Spleen (tissue), 11 donors: ENCODE measurements at regions not wholly inside any gene's neighbourhood (a gene's known extent, or its start where the extent isn't known, plus 50 kb on each side); places are given as distances from the start of the nearest gene placed in this dataset.

Source experiments
- DNase-seq: peaks from one replicate; pipeline ENCODE4 v3.0.0-alpha.2; 2020
- H3K27ac ChIP-seq, 8 donors: fragments of 200-600 bp; sonication (generic) in 7 of 8; 1 replicate in 4 of 8; 2 replicates in 4 of 8; pipeline versions ENCODE4 v1.5.0 to v1.8.0; 2016 to 2021; ENCODE audit warnings: inconsistent platforms in 4 of 8, mild to moderate bottlenecking in 4 of 8, moderate library complexity in 1 of 8
- H3K27me3 ChIP-seq, 7 donors: fragments of 200-600 bp; sonication (generic) in 6 of 7; replicated peaks in 1 of 7; 1 replicate in 4 of 7; 2 replicates in 3 of 7; pipeline versions ENCODE4 v1.5.0 to v1.8.0; 2016 to 2021; ENCODE audit warnings: inconsistent platforms in 3 of 7, mild to moderate bottlenecking in 1 of 7
- H3K36me3 ChIP-seq, 6 donors: fragments of 200-600 bp; sonication (generic) in 5 of 6; 1 replicate in 4 of 6; 2 replicates in 2 of 6; pipeline versions ENCODE4 v1.5.0 to v1.8.0; 2016 to 2021; ENCODE audit warnings: inconsistent platforms in 2 of 6
- H3K4me1 ChIP-seq, 6 donors: fragments of 200-600 bp; sonication (generic) in 5 of 6; 1 replicate in 3 of 6; 2 replicates in 3 of 6; pipeline versions ENCODE4 v1.5.0 to v1.8.0; 2016 to 2021; ENCODE audit warnings: inconsistent platforms in 3 of 6
- H3K4me3 ChIP-seq, 8 donors: fragments of 200-600 bp; sonication (generic) in 7 of 8; 1 replicate in 4 of 8; 2 replicates in 4 of 8; pipeline versions ENCODE4 v1.5.0 to v1.8.0; 2016 to 2021; ENCODE audit warnings: inconsistent platforms in 4 of 8, mild to moderate bottlenecking in 4 of 8, moderate library complexity in 2 of 8
- H3K9me3 ChIP-seq, 8 donors: fragments of 200-600 bp; sonication (generic) in 7 of 8; 1 replicate in 4 of 8; 2 replicates in 4 of 8; pipeline versions ENCODE4 v1.5.0 to v1.8.0; 2016 to 2021; ENCODE audit warnings: inconsistent platforms in 4 of 8
- POLR2A ChIP-seq, 3 donors: fragments of 450-650 bp; IDR thresholded peaks; one replicate each; pipeline ENCODE4 v1.5.1; 2017; ENCODE audit warnings: antibody characterized with exemption in 3 of 3, mild to moderate bottlenecking in 1 of 3
- POLR2AphosphoS5 ChIP-seq, 3 donors: sonication (generic); formaldehyde crosslinking; IDR thresholded peaks; one replicate each; pipeline ENCODE4 v1.5.1; 2017; ENCODE audit warnings: antibody characterized with exemption in 3 of 3
- WGBS, 5 donors: extraction: QIAGEN DNeasy Blood & Tissue Kit in 3 of 5; methylation state at CpG; one replicate each; pipeline versions ENCODE4 v1.1.5 to v1.1.7; 2013 to 2018; 5-methylcytosine and 5-hydroxymethylcytosine counted together
- intact Hi-C: fragments of 100-400 bp; cut with DNase I; formaldehyde crosslinking; loops from one replicate; pipeline ENCODE4 v1.15.0; 2023; ENCODE audit warnings: low total_unique reads
- TF ChIP-seq, protein P1 (sequence below), 11 experiments: fragments of 200-600 bp in 7 of 11; fragments of 450-650 bp in 4 of 11; sonication (generic) in 4 of 11; IDR thresholded peaks in 8 of 11; conservative IDR thresholded peaks in 3 of 11; 1 replicate in 7 of 11; 2 replicates in 4 of 11; pipeline versions ENCODE4 v1.4.0 to v1.8.0; 2016 to 2021; ENCODE audit warnings: antibody characterized with exemption in 11 of 11, inconsistent platforms in 4 of 11, mild to moderate bottlenecking in 1 of 11
- donor health status: healthy with polysubstance abuse.
- donor health status: DM: no; HTN: no; CAD: no; lungs with moderate emphysema.
- donor health status: DM: no; HTN: no; CAD: no.
- donor health status: Bipolar disorder and iron deficiency.
- donor health status: healthy.
- donor health status: DM: no; HTN: no; CAD: no.
- donor health status: DM: yes; HTN: yes; CAD: no.

DNA sequence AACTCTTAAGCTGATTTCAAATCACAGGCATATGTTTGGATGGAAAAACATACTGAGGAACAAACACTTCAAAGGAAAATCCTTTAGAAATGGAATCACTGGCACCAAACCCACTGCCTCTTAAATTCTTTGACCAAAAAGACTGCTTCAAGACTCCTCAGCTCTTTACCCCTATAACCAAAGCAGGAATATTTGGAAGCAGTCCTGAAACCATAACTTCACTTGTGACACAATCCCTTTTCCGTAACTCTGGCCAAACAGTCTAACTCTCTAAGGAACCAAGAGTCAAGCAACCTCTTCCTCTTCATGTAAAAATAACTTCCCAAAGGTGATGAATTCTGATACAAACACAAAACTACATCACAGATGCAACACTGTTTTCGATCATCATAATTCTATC, 104.3 kb downstream of the MTERF1 start:
- Histone ChIP-seq H3K27ac (no peak overlapping the region), H3K9me3 (no peaks in the 10 kb centered on the region), H3K36me3 (no peaks in the 10 kb centered on the region), H3K4me1 (no peaks in the 10 kb centered on the region), H3K4me3 (no peak overlapping the region), H3K27me3 (no peaks in the 10 kb centered on the region)
- TF ChIP-seq, protein P1, sequence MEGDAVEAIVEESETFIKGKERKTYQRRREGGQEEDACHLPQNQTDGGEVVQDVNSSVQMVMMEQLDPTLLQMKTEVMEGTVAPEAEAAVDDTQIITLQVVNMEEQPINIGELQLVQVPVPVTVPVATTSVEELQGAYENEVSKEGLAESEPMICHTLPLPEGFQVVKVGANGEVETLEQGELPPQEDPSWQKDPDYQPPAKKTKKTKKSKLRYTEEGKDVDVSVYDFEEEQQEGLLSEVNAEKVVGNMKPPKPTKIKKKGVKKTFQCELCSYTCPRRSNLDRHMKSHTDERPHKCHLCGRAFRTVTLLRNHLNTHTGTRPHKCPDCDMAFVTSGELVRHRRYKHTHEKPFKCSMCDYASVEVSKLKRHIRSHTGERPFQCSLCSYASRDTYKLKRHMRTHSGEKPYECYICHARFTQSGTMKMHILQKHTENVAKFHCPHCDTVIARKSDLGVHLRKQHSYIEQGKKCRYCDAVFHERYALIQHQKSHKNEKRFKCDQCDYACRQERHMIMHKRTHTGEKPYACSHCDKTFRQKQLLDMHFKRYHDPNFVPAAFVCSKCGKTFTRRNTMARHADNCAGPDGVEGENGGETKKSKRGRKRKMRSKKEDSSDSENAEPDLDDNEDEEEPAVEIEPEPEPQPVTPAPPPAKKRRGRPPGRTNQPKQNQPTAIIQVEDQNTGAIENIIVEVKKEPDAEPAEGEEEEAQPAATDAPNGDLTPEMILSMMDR (IDR thresholded peaks at IDR 0.05 in 8 of 11, conservative IDR thresholded peaks at IDR 0.05 in 3 of 11), result no peak
- no peak for TF ChIP-seq POLR2AphosphoS5 (IDR thresholded peaks at IDR 0.05)
- TF ChIP-seq POLR2A (IDR thresholded peaks at IDR 0.05), result no peak
- no peak for DNase-seq
- WGBS, 5 donors, result 78 to 91% (median 81%) methylated on average over 2 of the region's 2 CpGs
- intact Hi-C loops, result no loop called here

DNA sequence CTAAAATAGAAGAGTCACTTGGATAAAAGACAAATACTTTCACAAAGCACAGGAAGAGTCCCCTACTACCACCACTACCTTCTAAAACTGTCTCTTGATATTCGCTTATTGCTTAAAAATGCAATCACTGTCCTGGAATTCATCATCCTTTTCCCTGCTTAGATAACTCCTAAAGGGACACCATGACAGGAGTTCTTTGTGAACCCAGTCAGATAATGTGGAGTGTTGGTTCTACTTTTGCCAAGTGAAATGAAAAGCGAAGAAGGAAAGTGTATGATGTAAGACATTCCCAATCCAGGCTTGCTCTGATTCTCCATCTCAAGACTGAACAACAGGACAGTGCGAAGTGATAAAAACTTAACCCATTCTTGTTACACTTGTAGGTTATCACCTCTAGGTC, 103.0 kb downstream of the MTERF1 start:
- intact Hi-C loops, result no loop called here
- H3K27ac ChIP-seq, result no peak overlapping the region
- no peaks in the 10 kb centered on the region for H3K27me3 ChIP-seq
- no peaks in the 10 kb centered on the region for H3K4me1 ChIP-seq
- no peaks in the 10 kb centered on the region for H3K36me3 ChIP-seq
- H3K4me3 ChIP-seq, result no peak overlapping the region
- TF ChIP-seq POLR2AphosphoS5 (IDR thresholded peaks at IDR 0.05) (no peak), POLR2A (IDR thresholded peaks at IDR 0.05) (no peak)
- TF ChIP-seq, protein P1 (IDR thresholded peaks at IDR 0.05 in 8 of 11, conservative IDR thresholded peaks at IDR 0.05 in 3 of 11), result no peak
- H3K9me3 ChIP-seq, result no peaks in the 10 kb centered on the region
- DNase-seq, result no peak
- WGBS, 5 donors, result 85 to 92% (median 88%) methylated on average over 3 of the region's 3 CpGs

DNA sequence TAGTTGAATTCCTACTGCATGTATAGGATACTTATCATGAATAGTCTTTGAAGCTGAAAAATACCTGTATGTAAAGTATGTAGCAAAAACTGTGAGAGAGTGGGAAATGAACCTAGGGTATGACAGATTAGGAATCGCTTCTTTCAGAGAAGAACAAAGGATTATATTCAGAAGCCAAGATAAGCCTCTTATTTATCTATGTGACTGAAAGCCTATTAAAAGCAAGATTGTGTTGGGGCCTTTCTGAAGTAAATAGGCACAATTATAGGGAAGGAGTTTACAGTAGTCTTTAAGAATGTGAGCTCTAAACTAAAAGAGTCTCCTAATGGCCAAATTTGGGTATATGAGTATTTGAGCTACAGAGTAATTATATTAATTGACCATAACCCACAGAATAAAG, 102.1 kb downstream of the MTERF1 start:
- TF ChIP-seq, protein P1 (IDR thresholded peaks at IDR 0.05 in 8 of 11, conservative IDR thresholded peaks at IDR 0.05 in 3 of 11), result no peak
- TF ChIP-seq POLR2AphosphoS5 (IDR thresholded peaks at IDR 0.05) (no peak), POLR2A (IDR thresholded peaks at IDR 0.05) (no peak)
- no peak overlapping the region for H3K27ac ChIP-seq
- no peaks in the 10 kb centered on the region for H3K36me3 ChIP-seq
- H3K27me3 ChIP-seq, result no peaks in the 10 kb centered on the region
- no peaks in the 10 kb centered on the region for H3K4me1 ChIP-seq
- WGBS, 5 donors, result 87 to 97% (median 93%) methylated on average over 1 of the region's 1 CpG
- no peak for DNase-seq
- H3K9me3 ChIP-seq, result no peaks in the 10 kb centered on the region
- H3K4me3 ChIP-seq, result no peak overlapping the region
- intact Hi-C loops, result no loop called here

DNA sequence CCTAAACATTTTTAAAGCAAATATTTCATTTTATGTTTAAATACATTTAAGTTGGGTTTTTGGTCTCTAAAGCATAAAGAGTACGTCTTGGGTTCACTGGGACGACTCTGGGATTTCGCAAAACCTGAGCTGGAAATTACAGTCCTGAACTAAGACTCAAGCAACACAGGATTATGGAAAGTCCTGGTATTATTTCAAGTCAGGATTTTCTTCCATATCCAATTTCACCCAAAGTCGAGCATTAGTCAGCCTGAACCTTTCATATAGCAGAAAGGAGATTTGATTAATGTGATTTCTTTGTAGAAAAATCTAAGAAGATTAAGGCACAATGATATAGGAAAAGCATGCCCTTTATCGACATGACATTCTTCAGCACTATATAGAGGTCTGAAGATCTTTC, 100.0 kb downstream of the MTERF1 start:
- 84 to 91% (median 86%) methylated on average over 5 of the region's 5 CpGs for WGBS, 5 donors

DNA sequence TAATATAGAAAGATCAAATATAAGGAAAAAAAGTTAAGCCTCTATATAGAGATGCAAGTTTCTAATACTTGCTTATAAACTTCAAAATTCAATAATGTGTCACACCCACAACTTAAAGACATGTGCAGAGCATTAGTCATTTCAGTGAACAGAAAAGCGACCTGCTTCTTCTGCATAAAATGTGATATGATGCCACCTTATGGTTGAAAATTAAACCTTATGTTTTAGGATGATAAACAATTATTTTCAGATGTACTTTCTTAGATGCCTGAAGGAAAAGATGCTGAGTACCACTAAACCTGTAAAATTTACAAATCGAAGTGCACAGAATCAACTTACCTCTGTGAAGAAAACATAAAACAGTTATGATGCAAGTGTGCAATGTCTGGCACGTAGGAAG, 96.0 kb downstream of the MTERF1 start:
- WGBS, 5 donors, result 48 to 69% (median 57%) methylated on average over 3 of the region's 3 CpGs
- H3K27me3 ChIP-seq, result no peaks in the 10 kb centered on the region
- TF ChIP-seq, protein P1 (IDR thresholded peaks at IDR 0.05 in 8 of 11, conservative IDR thresholded peaks at IDR 0.05 in 3 of 11), result no peak
- no peak for TF ChIP-seq POLR2AphosphoS5 (IDR thresholded peaks at IDR 0.05)
- TF ChIP-seq POLR2A (IDR thresholded peaks at IDR 0.05), result no peak
- intact Hi-C loops, result no loop called here
- no peak overlapping the region for H3K4me3 ChIP-seq
- H3K4me1 ChIP-seq, result no peaks in the 10 kb centered on the region
- no peak for DNase-seq
- no peaks in the 10 kb centered on the region for H3K9me3 ChIP-seq
- no peak overlapping the region for H3K27ac ChIP-seq
- no peaks in the 10 kb centered on the region for H3K36me3 ChIP-seq

More for the DNA sequence above, 100.0 kb downstream of the MTERF1 start:
- Histone ChIP-seq H3K4me1 (no peaks in the 10 kb centered on the region), H3K27me3 (no peaks in the 10 kb centered on the region), H3K36me3 (no peaks in the 10 kb centered on the region), H3K9me3 (no peaks in the 10 kb centered on the region), H3K27ac (no peak overlapping the region), H3K4me3 (no peak overlapping the region)
- TF ChIP-seq POLR2AphosphoS5 (IDR thresholded peaks at IDR 0.05), result no peak
- no peak for DNase-seq
- intact Hi-C loops, result no loop called here
